Astrocyte (in vitro differentiated cells and primary cell): ENCODE measurements at regions not wholly inside any gene's neighbourhood (a gene's known extent, or its start where the extent isn't known, plus 50 kb on each side); places are given as distances from the start of the nearest gene placed in this dataset.
"Not testable (repeated sequence)": the region's sequence is repeated elsewhere in the genome, so short reads cannot be mapped to it uniquely, and the experiment has no call there.

Source experiments
- DNase-seq: peaks from one replicate; pipeline ENCODE4 v3.0.0-alpha.2; 2010; ENCODE audit warnings: low read depth
- FAIRE-seq: peaks from 2 replicates; lab custom pipeline; 2011; peaks lifted over from hg19 to GRCh38; lab: Jason Lieb, UNC
- H2AFZ ChIP-seq: 2 replicates; pipeline ENCODE4 v1.6.0; 2012; ENCODE audit warnings: low read depth, low read length, inconsistent platforms
- H3K27ac ChIP-seq: 2 replicates; pipeline ENCODE4 v1.5.1; 2011; ENCODE audit warnings: low read depth, low read length, inconsistent platforms
- H3K27me3 ChIP-seq: 2 replicates; pipeline ENCODE4 v1.6.0; 2011; ENCODE audit warnings: low read length, inconsistent platforms; ENCODE audit not compliant: insufficient read depth
- H3K36me3 ChIP-seq: 2 replicates; pipeline ENCODE4 v1.5.1; 2011; ENCODE audit warnings: low read length, inconsistent platforms; ENCODE audit not compliant: insufficient read depth
- H3K4me1 ChIP-seq: 2 replicates; pipeline ENCODE4 v1.5.1; 2011; ENCODE audit warnings: low read length, inconsistent platforms; ENCODE audit not compliant: insufficient read depth
- H3K4me2 ChIP-seq: 2 replicates; pipeline ENCODE4 v1.6.0; 2012; ENCODE audit warnings: low read length, inconsistent platforms
- H3K4me3 ChIP-seq: 2 replicates; pipeline ENCODE4 v1.5.1; 2011; ENCODE audit warnings: low read depth, mild to moderate bottlenecking, low read length, inconsistent platforms; ENCODE audit not compliant: insufficient read depth
- H3K79me2 ChIP-seq: 2 replicates; pipeline ENCODE4 v1.6.0; 2012; ENCODE audit warnings: mild to moderate bottlenecking, low read length, inconsistent platforms; ENCODE audit not compliant: insufficient read depth
- H3K9ac ChIP-seq: 2 replicates; pipeline ENCODE4 v1.6.0; 2012; ENCODE audit warnings: mild to moderate bottlenecking, low read length, inconsistent platforms
- H3K9me3 ChIP-seq: 2 replicates; pipeline ENCODE4 v1.5.1; 2012; ENCODE audit warnings: low read depth, mild to moderate bottlenecking, low read length, inconsistent platforms; ENCODE audit not compliant: insufficient read depth
- H4K20me1 ChIP-seq: 2 replicates; pipeline ENCODE4 v1.6.0; 2012; ENCODE audit warnings: low read length, inconsistent platforms; ENCODE audit not compliant: insufficient read depth
- H3K27ac Mint-ChIP-seq: one replicate; pipeline ENCODE4 v1.8.0; 2021; ENCODE audit warnings: mild to moderate bottlenecking, mixed read lengths; ENCODE audit not compliant: unreplicated experiment
- H3K27me3 Mint-ChIP-seq: one replicate; pipeline ENCODE4 v1.8.0; 2021; ENCODE audit warnings: low read depth, mixed read lengths; ENCODE audit not compliant: unreplicated experiment
- H3K36me3 Mint-ChIP-seq: one replicate; pipeline ENCODE4 v1.8.0; 2021; ENCODE audit warnings: low read depth, mixed read lengths; ENCODE audit not compliant: unreplicated experiment
- H3K4me1 Mint-ChIP-seq: one replicate; pipeline ENCODE4 v1.8.0; 2021; ENCODE audit warnings: low read depth, mixed read lengths; ENCODE audit not compliant: unreplicated experiment
- H3K4me3 Mint-ChIP-seq: one replicate; pipeline ENCODE4 v1.8.0; 2021; ENCODE audit warnings: mild to moderate bottlenecking, moderate library complexity, mixed read lengths; ENCODE audit not compliant: unreplicated experiment
- H3K9me3 Mint-ChIP-seq: one replicate; pipeline ENCODE4 v1.8.0; 2021; ENCODE audit warnings: mild to moderate bottlenecking, mixed read lengths; ENCODE audit not compliant: unreplicated experiment
- EZH2 ChIP-seq: IDR thresholded peaks from 2 replicates; pipeline ENCODE4 v1.6.1; 2012; ENCODE audit warnings: mild to moderate bottlenecking, low read length, inconsistent platforms; ENCODE audit not compliant: insufficient read depth
- TF ChIP-seq, protein P1 (sequence below): IDR thresholded peaks from 2 replicates; pipeline ENCODE4 v1.5.1; 2011; ENCODE audit warnings: low read depth, mild to moderate bottlenecking, inconsistent platforms, low read length, moderate library complexity; ENCODE audit not compliant: insufficient read depth

DNA sequence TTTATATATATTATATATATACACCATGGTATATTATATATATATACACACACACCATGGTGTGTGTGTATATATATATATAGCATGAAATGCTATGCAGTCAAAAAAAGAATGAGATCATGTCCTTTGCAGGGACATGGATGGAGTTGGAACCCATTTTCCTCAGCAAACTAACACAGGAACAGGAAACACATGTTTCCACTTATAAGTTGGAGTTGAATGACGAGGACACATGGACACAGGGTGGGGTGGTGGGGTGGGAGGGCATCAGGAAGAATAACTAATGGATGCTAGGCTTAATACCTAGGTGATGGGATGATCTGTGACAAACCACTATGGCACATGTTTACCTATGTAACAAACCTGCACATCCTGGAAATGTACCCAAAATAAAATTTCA lies 293.6 kb upstream of the NDST3 start:
- Mint-ChIP-seq H3K4me1 (no peaks in the 10 kb centered on the region), H3K9me3 (peaks cover 10% of the 10 kb centered on the region), H3K36me3 (no peaks in the 10 kb centered on the region), H3K27me3 (no peaks in the 10 kb centered on the region), H3K27ac (no peak overlapping the region), H3K4me3 (no peak overlapping the region)
- no peaks in the 10 kb centered on the region for H3K27me3 ChIP-seq
- DNase-seq (no peak), FAIRE-seq (no peak)
- no peak overlapping the region for H3K4me3 ChIP-seq
- no peak overlapping the region for H3K4me2 ChIP-seq
- TF ChIP-seq EZH2 = no peak
- TF ChIP-seq, protein P1, sequence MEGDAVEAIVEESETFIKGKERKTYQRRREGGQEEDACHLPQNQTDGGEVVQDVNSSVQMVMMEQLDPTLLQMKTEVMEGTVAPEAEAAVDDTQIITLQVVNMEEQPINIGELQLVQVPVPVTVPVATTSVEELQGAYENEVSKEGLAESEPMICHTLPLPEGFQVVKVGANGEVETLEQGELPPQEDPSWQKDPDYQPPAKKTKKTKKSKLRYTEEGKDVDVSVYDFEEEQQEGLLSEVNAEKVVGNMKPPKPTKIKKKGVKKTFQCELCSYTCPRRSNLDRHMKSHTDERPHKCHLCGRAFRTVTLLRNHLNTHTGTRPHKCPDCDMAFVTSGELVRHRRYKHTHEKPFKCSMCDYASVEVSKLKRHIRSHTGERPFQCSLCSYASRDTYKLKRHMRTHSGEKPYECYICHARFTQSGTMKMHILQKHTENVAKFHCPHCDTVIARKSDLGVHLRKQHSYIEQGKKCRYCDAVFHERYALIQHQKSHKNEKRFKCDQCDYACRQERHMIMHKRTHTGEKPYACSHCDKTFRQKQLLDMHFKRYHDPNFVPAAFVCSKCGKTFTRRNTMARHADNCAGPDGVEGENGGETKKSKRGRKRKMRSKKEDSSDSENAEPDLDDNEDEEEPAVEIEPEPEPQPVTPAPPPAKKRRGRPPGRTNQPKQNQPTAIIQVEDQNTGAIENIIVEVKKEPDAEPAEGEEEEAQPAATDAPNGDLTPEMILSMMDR = no peak
- H3K79me2 ChIP-seq = no peaks in the 10 kb centered on the region
- no peaks in the 10 kb centered on the region for H3K4me1 ChIP-seq
- H4K20me1 ChIP-seq = no peaks in the 10 kb centered on the region
- H2AFZ ChIP-seq = no peak overlapping the region
- H3K9me3 ChIP-seq = no peaks in the 10 kb centered on the region
- no peaks in the 10 kb centered on the region for H3K36me3 ChIP-seq
- no peak overlapping the region for H3K27ac ChIP-seq
- H3K9ac ChIP-seq = no peak overlapping the region

DNA sequence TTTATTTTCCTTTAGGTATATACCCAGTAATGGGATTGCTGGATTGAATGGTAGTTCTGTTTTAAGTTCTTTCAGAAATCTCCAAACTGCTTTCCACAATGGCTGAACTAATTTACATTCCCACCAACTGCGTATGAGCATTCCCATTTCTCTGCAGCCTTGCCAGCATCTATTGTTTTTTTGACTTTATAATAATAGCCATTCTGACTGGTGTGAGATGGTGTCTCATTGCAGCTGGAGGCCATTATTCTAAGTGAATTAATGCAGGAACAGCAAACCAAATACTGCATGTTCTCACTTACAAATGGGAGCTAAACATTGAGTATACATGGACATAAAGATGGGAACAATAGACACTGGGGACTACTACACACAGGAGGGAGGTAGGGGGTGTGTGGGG lies 288.9 kb upstream of the NDST3 start:
- not testable (repeated sequence) for FAIRE-seq

DNA sequence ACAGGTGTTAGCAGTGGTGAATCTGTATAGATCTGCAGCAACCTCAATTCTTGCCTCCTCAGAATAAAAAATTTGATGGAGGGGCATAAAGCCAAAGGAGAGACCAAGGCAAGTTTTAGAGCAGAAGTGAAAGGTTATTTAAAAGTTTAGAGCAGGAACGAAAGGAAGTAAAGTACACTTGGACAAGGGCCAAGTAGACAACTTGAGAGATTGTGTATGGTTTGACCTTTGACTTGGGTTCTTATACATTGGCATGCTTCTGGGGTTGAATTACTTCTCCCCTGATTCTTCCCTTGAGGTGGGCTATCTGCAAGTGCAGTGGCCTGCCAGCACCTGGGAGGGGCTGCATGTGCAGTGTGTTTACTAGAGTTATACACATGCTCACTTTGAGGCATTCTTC lies 278.8 kb upstream of the NDST3 start:
- no peak overlapping the region for H3K9ac ChIP-seq
- H2AFZ ChIP-seq = no peak overlapping the region
- no peak for FAIRE-seq
- no peaks in the 10 kb centered on the region for H3K79me2 ChIP-seq
- Mint-ChIP-seq H3K9me3 (peaks cover 16% of the 10 kb centered on the region), H3K4me3 (no peak overlapping the region), H3K27me3 (no peaks in the 10 kb centered on the region), H3K27ac (no peak overlapping the region), H3K36me3 (peaks cover 1% of the 10 kb centered on the region), H3K4me1 (no peaks in the 10 kb centered on the region)
- no peaks in the 10 kb centered on the region for H3K36me3 ChIP-seq
- peaks cover 2% of the 10 kb centered on the region for H3K9me3 ChIP-seq
- no peaks in the 10 kb centered on the region for H3K27me3 ChIP-seq
- H4K20me1 ChIP-seq = no peaks in the 10 kb centered on the region
- H3K4me2 ChIP-seq = no peak overlapping the region
- DNase-seq = no peak
- TF ChIP-seq, protein P1 = no peak
- TF ChIP-seq EZH2 = no peak
- H3K4me3 ChIP-seq = no peak overlapping the region
- H3K4me1 ChIP-seq = no peaks in the 10 kb centered on the region
- no peak overlapping the region for H3K27ac ChIP-seq

More for the DNA sequence above, 288.9 kb upstream of the NDST3 start:
- H3K4me3 ChIP-seq, H3K27me3 Mint-ChIP-seq, H3K4me2 ChIP-seq, H3K36me3 ChIP-seq, H3K36me3 Mint-ChIP-seq, H3K9ac ChIP-seq, H3K9me3 Mint-ChIP-seq, H3K4me1 ChIP-seq, H3K4me1 Mint-ChIP-seq, H3K4me3 Mint-ChIP-seq, H3K9me3 ChIP-seq, H3K27ac ChIP-seq, H2AFZ ChIP-seq, H4K20me1 ChIP-seq, H3K27ac Mint-ChIP-seq, H3K27me3 ChIP-seq, DNase-seq, H3K79me2 ChIP-seq: not testable (repeated sequence)
